ENCODE measurements at regions not wholly inside any gene's neighbourhood (a gene's known extent, or its start where the extent isn't known, plus 50 kb on each side); places are given as distances from the start of the nearest gene placed in this dataset. TPM values are rescaled to one million over a fixed set of nuclear protein-coding genes. Genes with fewer than 3 reads are reported as not detected.

GRCh38 chr4:166680796-166681195 is 553.5 kb downstream of the SPOCK3 start:
- CTCF ChIA-PET: no interaction called here
- TF ChIP-seq CTCF (IDR thresholded peaks at IDR 0.05; ENCODE audit: low read depth, low read length): no peak
- POLR2A ChIA-PET: no interaction called here
- H3K27me3 ChIP-seq (ENCODE audit: control insufficient read depth, insufficient read depth, low read length): no peaks in the 10 kb centered on the region
- no peak for DNase-seq (ENCODE audit: low read depth, low spot score)
- H3K9me3 ChIP-seq (ENCODE audit: control insufficient read depth, insufficient read depth, low read length): peaks cover 3% of the 10 kb centered on the region; the same call in 1 of the 2 replicates
- H3K4me3 ChIP-seq (ENCODE audit: low read depth, low read length): no peak overlapping the region
- no peak overlapping the region for H3K27ac ChIP-seq (ENCODE audit: low read depth, low read length)

GRCh38 chr4:166682200-166682599 is 552.1 kb downstream of the SPOCK3 start:
- Histone ChIP-seq H3K27ac (ENCODE audit: low read depth, low read length) (no peak overlapping the region), H3K4me3 (ENCODE audit: low read depth, low read length) (no peak overlapping the region), H3K27me3 (ENCODE audit: control insufficient read depth, insufficient read depth, low read length) (no peaks in the 10 kb centered on the region), H3K9me3 (ENCODE audit: control insufficient read depth, insufficient read depth, low read length) (peaks cover 3% of the 10 kb centered on the region; the same call in 1 of the 2 replicates)
- no peak for DNase-seq (ENCODE audit: low read depth, low spot score)
- CTCF ChIA-PET: no interaction called here
- no peak for TF ChIP-seq CTCF (IDR thresholded peaks at IDR 0.05; ENCODE audit: low read depth, low read length)
- POLR2A ChIA-PET: no interaction called here

Small RNA genes lying in the stretch of these regions (small RNA-seq; reads per million reads assigned to genes)
- not detected for gene RF00019 (ENCODE audit: insufficient read length, low read depth)
